HG03439 (cell line): ENCODE measurements at regions not wholly inside any gene's neighbourhood (a gene's known extent, or its start where the extent isn't known, plus 50 kb on each side); places are given as distances from the start of the nearest gene placed in this dataset.
"Not testable (repeated sequence)": the region's sequence is repeated elsewhere in the genome, so short reads cannot be mapped to it uniquely, and the experiment has no call there.

Source experiments
- ATAC-seq: cut with Tn5 transposase; IDR thresholded peaks from one replicate; pipeline ENCODE4 v1.9.1; 2021; ENCODE audit warnings: mild to moderate bottlenecking, moderate library complexity; ENCODE audit not compliant: unreplicated experiment

DNA sequence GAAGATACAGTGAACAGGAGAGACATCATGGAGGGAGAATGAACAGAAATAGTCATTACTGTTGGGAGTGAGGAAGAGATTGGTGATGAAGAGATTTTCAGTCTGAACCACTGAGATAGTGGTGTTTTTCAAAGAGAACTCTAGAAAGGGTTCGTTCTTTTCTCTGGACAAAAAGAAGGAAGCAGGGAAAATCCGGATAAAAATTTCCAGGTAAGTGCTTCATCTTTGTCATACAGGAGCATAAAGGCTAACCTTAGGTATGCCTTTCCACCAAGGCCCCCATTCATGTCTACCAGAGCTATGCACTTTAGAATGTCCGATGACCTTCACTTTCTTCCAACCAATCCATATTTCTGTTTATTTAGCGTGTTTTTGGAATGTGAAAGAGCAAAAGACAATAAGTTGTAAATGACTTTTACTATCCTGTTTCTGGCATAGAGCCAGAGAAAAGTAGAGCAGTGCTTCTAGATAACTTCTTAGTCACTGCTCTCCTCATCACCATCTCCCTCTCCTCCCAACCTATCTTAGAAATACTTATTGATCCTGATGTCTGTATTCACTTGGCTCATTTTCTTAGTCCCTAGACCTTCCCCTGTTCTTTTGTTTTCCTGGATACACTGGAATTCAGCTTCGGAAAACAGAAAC is 116.5 kb downstream of the TTC6 start:
- ATAC-seq = no peak

DNA sequence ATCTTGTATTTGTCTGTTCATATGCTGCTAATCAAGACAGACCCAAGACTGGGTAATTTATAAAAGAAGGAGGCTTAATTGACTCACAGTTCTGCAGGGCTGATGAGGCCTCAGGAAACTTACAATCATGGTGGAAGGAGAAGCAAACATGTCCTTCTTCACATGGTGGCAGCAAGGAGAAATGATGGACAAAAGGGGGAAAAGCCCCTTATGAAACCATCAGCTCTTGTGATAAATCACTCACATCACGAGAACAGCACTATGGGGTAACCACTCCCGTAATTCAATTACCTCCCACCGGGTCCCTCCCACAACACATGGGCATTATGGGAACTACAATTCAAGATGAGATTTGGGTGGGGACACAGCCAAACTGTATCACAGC is 117.0 kb downstream of the TTC6 start:
- ATAC-seq = not testable (repeated sequence)

DNA sequence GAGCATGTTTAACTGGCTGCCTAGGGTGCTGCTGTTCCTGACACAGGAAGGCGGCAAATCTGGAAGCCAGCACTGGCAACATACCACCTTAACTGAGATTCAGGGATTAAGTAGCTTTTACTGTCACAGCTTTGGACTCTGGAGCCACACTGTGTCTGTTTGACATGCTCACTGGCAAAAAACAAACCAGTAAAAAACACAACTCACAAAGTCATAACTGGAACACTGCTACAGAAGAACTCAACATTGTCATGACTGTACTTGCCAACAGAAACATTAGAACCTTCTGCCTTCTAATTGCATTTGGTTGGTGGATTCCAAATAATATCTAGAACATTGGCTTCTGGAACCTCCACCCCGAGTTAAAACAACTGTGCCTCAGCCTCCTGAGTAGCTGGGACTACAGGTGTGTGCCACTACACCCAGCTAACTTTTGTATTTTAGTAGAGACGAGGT is 117.6 kb downstream of the TTC6 start:
- ATAC-seq = no peak

DNA sequence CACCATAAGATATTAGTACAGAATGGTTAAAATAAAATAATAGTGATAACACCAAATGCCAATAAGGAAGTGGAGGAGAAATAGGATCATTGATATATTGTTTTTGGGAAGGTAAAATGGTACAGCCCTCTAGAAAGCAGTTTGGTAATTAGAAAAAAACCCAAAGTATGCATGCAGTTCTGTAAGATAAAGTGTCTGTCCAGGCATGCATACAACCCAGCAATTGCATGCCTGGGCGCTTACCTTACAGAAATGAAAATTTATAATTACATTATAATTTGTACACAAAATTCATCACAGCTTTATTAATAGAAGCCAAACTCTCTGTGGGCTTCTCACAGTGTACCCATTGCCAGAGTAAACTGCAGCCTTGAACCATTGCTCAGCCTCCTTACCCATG is 124.7 kb downstream of the TTC6 start:
- no peak for ATAC-seq

DNA sequence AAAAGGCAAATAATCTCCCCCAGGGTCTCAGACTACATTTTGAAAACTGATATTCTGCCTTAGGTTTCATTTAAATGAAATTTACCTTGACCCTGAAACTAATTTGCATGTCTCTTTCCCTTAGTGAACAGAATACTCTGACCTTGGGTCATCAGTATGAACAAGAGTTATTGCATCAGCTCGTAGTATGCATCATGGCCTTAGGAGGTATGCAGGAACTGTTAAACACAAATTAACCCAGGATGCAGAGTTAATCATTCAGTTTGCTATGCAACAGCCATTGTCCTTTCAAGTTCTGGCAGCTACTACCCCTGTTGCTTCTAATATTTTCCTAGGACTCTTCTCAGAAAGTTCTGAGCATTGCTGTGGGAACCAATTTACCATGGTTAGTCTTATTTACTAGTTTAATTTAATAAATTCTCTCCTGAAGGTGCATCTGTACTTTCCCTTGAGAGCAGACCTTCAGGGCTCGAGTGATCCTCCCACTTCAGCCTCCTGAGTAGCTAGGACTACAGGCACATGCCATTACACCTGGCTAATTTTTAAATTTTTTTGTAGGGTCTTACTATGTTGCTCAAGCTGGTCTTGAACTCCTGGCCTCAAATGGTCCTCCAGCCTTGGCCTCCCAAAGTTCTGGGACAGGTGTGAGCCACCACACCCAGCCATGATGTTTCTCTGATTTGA is 126.7 kb downstream of the TTC6 start:
- ATAC-seq = no peak

DNA sequence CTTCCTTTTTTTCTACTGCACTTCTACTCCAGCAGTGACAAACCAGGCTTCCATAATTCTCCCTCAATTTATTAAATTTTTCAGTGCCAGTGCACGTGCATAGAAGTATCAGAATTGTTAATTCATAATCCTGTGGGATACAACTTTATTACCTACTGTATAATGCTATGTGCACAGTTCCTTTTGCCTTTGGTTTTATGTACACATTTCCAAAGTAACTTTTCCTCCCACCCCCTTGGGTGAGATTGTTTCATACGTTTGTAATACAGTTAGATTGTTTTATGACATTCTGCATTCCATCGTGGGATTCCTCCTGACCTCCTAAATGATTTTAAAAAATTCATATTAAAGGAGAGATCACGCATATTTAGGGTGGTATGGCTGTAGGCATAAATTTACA is 128.1 kb downstream of the TTC6 start:
- no peak for ATAC-seq

DNA sequence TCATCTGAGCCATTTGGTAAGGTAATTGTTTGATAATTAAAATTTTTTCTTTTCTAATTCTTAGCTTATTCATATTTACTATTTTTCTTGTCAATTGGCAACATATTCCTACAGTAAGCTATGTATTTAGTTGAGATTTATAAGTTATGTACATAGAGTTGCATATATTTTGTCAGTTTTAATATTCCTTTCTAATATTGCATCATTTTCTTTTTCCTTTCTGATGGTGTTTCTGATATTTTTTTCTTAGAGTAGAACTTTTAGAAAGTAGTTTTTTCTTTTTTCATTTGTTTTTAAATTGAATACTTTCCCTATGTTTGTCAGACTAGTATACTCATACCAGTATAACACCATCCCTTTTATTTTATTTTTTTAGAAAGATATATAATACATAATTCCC is 131.3 kb downstream of the TTC6 start:
- ATAC-seq = no peak

DNA sequence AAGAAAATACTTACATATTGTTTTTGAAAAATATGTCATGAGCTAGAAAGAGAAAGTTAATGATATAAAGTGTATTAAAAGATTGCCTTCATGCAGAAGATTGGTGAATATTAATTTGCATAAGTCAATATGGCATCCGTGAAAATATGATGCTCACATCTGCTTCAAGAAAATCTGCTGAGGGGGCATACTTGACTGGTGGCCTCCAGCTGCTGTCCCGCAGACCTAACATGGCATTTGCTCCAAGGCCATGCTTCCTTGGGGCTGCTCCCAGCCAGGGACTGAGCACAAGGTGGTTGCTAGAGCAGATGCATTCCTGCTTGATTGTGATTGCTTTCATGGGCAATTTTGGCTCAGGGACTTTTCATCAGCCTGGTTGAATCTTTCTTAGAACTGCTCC is 133.8 kb downstream of the TTC6 start:
- ATAC-seq = no peak

DNA sequence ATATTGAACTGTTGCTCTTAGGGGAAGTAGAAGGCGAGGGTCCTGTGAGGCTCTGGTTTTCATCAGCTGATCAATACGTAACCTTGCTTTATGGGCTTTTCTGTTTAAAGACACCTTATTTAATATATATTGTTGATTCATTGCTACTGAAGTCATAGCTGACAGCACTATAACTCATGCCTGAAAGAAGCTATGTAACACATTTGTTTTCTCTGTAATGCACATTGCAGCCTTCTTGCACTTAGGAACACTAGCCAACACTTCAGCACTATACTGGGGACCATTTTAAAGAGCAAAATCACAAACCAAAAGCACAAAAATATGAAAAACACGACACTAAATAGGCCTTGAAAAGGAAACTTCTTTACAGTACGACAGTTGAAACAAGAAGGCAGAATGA is 135.7 kb downstream of the TTC6 start:
- no peak for ATAC-seq

DNA sequence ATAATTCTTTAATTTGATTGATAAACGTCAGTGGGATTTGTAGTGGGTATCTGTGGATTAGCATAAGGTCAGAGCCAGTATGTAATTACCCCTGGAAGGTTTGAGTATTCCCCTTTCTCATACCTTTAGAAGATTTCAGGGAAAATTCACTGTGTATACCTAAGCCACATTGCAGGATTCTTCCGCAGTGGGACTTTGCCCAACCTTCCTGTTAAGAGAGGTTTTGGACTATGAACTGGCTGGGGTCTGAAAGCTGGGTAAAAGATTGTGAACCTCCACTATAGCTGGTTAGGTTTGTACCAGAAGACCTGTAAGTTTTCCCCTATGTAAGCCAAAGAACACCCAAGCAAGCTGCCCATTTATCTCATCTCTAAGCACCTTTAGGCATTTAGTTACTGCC is 150.2 kb downstream of the TTC6 start:
- no peak for ATAC-seq

DNA sequence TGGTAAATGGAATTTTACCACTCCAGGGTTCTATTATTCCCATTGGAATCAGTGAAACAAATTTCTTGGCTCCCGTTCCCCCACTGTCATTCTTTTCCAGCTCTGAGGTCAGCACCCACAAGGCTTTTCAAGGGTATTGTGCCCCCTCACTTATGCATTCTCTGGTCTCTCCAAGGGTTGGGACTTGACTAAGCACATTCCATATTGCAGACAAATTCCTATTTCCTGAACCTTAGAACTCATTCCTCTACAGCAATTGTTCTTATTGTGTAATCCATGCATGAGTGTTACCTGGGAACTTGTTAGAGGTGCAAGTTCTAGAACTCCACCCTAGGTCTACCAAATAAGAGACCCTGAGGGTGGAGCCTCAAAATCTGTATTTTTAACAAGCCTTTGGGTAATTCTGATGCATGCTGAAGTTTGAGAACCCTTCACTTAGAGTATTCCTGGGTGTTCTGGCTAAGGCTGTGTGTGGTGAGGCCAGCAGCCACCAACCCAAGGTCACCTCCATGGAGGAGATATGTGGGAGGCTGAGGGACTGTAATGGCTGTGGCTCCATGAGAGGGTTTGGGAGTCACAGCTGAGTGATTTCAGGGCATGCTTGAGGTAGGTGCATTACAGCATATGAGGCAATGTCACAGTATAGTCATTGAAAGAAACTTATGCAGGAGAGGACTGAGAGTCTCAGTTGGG is 150.9 kb downstream of the TTC6 start:
- no peak for ATAC-seq

DNA sequence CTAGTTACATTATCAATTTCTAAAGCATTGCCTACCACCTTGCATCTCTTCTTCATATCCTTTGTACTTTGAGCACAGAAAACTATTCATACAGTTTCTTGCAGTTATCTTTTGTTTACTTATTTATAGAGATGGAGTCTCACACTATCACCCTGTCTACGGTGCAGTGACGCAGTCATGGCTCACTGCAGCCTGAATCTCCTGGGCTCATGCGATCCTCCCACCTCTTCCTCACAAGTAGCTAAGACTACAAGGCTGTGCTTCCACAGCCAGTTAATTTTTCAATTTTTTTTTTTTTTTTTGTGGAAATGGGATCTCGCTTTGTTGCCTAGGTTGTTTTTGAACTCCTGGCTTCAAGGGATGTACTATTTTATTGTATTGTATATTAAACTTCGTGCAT is 158.0 kb downstream of the TTC6 start:
- ATAC-seq = no peak

DNA sequence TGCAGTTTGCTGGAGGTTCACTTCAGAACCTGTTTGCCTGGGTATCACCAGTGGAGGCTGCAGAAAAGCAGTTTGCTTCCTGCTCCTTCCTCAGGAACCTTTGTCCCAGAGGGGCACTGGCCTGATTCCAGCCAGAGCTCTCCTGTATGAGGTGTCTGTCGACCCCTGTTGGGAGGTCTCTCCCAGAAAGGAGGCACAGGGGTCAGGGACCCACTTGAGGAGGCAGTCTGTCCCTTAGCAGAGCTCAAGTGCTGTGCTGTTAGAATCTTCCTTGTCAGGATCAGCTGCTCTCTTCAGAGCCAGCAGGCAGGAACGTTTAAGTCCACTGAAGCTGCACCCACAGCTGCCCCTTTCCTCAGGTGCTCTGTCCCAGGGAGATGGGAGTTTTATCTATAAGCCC is 164.8 kb downstream of the TTC6 start:
- not testable (repeated sequence) for ATAC-seq

DNA sequence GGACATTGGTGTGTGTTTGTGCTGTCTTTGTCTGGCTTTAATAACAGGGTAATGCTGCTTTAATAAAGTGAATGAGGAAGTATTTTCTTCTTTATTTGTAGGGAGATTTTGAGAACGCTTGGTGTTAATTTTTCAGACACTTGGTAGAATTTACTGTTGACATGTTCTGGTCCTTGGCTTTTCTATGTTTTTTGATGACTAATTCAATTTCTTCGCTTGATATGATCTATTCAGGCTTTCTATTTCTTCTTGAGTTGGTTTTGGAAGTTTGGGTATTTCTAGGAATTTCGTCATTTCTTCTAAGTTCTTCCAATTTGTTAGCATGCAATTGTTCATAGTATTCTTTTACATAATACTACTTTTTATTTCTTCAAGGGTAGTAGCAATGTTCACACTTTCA is 167.8 kb downstream of the TTC6 start:
- no peak for ATAC-seq

DNA sequence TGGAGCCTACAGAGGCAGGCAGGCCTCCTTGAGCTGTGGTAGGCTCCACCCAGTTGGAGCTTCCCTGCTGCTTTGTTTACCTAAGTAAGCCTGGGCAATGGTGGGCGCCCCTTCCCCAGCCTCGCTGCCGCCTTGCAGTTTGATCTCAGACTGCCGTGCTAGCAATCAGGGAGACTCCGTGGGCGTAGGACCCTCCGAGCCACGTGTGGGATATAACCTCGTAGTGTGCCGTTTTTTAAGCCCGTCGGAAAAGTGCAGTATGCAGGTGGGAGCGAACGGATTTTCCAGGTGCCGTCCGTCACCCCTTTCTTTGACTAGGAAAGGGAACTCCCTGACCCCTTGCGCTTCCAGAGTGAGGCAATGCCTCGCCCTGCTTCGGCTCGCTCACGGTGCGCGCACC is 176.9 kb downstream of the TTC6 start:
- ATAC-seq = not testable (repeated sequence)

DNA sequence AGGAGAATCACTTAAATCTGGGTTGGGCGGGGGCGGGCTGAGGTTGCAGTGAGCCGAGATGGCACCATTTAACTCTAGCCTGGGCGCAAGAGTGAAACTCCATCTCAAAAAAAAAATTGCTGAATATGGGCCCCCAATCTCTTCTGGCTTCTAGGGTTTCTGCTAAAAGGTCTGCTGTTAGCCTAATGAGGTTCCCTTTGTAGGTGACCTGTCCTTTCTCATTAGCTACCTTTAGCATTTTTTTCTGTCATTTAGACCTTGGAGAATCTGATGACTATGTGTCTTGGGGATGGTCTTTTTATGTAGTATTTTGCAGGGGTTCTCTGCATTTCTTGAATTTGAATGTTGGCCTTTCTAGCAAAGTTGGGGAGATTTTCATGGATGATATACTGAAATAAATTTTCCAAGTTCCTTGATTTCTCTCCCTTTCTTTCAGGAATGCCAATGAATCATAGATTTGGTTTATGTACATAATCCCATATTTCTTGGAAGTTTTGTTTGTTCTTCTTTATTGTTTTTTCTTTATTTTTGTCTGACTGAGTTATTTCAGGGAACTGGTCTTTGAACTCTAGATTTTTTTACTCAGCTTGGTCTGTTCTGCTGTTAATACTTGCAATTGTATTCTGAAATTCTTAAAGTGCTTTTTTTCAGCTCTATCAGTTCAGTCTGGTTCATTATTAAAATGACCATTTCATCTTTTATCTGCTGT is 181.5 kb downstream of the TTC6 start:
- ATAC-seq = no peak

DNA sequence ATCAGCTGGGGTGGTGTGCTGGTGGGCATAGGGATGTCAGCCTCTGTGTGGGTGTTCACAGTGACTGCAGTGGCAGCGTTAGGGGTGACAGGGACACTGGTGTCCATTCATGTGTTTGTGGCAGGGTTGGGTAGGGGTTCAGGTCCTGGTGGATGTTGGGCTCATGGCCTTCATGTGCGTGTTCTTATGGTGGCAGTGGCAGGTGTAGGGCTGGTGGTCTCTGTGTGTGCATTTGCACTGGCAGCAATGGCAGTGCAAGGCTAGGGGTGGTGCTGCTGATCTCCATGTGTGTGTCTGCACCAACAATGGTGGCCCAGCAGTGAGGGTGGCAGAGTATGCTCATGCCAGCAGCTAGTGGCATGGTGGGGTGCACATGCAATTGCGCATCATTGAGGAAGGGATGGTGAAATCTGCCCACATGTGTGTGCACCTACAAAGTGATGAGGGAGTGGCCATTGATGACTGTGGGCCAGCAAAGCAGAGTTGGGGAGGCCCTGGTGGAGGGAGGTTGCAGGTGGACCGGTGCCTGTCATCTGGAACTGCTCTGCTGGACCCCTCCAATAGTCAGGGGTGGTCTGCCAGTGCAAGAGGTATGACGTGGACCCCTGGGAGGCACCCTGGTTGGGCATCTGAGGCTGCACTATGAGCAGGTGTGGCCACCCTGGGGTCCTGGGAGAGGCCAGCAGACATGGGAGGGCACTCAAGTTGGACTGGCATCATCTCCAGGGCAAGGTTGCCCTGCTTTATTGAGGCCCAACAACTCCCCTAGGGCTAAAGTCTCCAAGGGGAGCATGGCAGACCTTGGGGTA is 182.9 kb downstream of the TTC6 start:
- ATAC-seq = no peak

DNA sequence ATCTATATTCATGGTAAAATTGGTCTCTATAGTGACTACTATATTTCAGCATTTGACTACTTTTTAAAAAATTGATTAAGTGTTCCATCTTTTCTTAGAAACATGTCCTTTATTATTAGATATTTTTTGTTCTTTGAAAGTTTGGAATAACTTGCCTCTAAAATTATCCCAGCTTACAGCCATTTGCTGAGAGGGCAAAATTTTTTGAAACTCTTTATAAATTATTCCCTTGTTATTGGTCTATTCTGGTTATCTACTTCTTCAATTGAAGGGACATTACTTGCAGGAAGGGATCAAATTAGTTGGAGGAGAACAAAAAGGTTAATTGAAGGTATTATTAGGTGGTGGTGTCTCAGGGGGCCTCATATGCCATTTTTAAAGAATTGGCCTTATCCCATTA is 184.1 kb downstream of the TTC6 start:
- ATAC-seq = no peak

DNA sequence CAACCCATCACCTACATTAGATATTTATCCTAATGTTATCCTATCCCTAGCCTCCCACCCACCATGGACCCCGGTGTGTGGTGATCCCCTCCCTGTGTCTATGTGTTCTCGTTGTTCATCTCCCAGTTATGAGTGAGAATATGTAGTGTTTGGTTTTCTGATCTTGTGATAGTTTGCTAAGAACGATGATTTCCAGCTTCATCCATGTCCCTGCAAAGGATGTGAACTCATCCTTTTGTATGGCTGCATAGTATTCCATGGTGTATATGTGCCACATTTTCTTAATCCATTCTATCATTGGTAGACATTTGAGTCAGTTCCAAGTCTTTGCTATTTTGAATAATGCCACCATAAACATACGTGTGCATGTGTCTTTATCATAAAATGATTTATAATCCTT is 185.3 kb downstream of the TTC6 start:
- not testable (repeated sequence) for ATAC-seq

DNA sequence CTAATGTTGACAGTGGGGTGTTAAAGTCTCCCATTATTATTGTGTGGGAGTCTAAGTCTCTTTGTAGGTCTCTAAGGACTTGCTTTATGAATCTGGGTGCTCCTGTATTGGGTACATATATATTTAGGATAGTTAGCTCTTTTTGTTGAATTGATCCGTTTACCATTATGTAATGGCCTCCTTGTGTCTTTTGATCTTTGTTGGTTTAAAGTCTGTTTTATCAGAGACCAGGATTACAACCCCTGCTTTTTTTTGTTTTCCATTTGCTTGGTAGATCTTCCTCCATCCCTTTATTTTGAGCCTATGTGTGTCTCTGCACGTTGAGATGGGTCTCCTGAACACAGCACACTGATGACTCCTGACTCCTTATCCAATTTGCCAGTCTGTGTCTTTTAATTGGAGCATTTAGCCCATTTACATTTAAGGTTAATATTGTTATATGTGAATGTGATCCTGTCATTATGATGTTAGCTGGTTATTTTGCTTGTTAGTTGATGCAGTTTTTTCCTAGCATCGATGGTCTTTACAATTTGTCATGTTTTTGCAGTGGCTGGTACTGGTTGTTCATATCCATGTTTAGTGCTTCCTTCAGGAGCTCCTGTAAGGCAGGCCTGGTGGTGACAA is 188.9 kb downstream of the TTC6 start:
- not testable (repeated sequence) for ATAC-seq
